Type B pancreatic cell (in vitro differentiated cells): ENCODE measurements at regions not wholly inside any gene's neighbourhood (a gene's known extent, or its start where the extent isn't known, plus 50 kb on each side); places are given as distances from the start of the nearest gene placed in this dataset.

Experiments
- DNase-seq: peaks from one replicate; pipeline ENCODE4 v3.0.0; 2021; ENCODE audit warnings: mixed read lengths; ENCODE audit not compliant: unreplicated experiment; ENCODE audit errors: extremely low spot score
- H3K27ac Mint-ChIP-seq: 2 replicates; pipeline ENCODE4 v1.8.0; 2021; ENCODE audit warnings: mild to moderate bottlenecking, mixed read lengths
- H3K27me3 Mint-ChIP-seq: 2 replicates; pipeline ENCODE4 v1.8.0; 2021; ENCODE audit warnings: mixed read lengths
- H3K36me3 Mint-ChIP-seq: 2 replicates; pipeline ENCODE4 v1.8.0; 2021; ENCODE audit warnings: mixed read lengths
- H3K4me1 Mint-ChIP-seq: one replicate; pipeline ENCODE4 v1.8.0; 2021; ENCODE audit warnings: mixed read lengths; ENCODE audit not compliant: unreplicated experiment
- H3K4me3 Mint-ChIP-seq: 2 replicates; pipeline ENCODE4 v1.8.0; 2021; ENCODE audit warnings: mild to moderate bottlenecking, mixed read lengths
- H3K9me3 Mint-ChIP-seq: 2 replicates; pipeline ENCODE4 v1.8.0; 2021; ENCODE audit warnings: mixed read lengths
- CTCF ChIP-seq: fragments of 200-600 bp; sonication (generic); conservative IDR thresholded peaks from 2 replicates; pipeline ENCODE4 v1.5.0; 2021; ENCODE audit warnings: antibody characterized with exemption, mild to moderate bottlenecking

DNA sequence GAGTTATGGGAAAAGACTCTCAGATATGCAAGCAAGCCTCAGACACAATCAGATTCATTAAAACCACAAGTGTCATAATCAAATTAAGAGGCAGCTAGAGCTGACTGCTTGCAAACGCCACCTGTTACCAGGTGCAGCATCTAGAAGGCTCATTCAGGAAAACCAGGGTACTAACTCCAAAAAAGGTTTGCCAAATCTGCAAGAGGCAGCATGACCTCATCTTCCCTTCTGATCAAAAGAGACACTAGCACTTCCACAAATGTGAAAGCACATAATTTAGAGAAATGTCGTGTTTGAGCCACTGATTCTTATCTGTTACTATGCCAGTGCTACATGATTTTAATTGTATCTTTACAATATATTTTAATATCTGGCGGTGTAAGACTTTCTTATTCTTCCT, 123.3 kb upstream of the NANOGP8 start:
- DNase-seq, result no peak
- no peak for TF ChIP-seq CTCF
- H3K27ac Mint-ChIP-seq, result no peak overlapping the region
- H3K4me1 Mint-ChIP-seq, result no peaks in the 10 kb centered on the region
- no peaks in the 10 kb centered on the region for H3K9me3 Mint-ChIP-seq
- no peaks in the 10 kb centered on the region for H3K36me3 Mint-ChIP-seq
- H3K27me3 Mint-ChIP-seq, result no peaks in the 10 kb centered on the region
- H3K4me3 Mint-ChIP-seq, result no peak overlapping the region

DNA sequence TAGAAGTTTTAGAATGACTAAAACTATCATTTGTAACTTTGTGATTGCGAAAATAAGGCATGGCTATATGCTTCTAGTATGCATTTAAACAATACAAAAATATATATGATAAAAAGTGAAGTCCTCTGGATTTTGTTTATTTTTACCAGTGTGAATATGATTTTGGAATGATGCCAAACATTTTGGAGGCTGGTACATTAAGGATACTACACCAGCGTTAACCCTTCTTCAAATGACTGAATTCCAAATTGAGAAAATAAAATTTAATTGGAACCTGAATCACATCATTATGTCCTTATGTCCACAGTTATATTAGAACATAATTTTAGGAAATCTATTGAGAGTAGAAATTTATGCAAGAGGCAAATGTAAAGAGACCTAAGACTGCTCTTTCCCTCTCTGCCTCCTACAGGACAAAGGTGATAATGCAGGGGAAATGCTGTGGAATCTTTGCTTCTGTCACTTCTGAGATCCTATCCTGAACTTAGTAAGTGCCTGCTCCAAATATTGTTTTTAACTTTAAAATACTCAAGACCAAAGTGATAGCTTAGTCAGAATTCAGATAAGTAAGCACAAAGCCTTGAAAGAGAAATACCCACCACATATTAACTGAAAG, 121.1 kb upstream of the NANOGP8 start:
- TF ChIP-seq CTCF, result peak; percentile 70
- Mint-ChIP-seq H3K36me3 (no peaks in the 10 kb centered on the region), H3K4me3 (no peak overlapping the region), H3K27me3 (no peaks in the 10 kb centered on the region), H3K9me3 (no peaks in the 10 kb centered on the region), H3K4me1 (no peaks in the 10 kb centered on the region), H3K27ac (no peak overlapping the region)
- DNase-seq, result no peak

DNA sequence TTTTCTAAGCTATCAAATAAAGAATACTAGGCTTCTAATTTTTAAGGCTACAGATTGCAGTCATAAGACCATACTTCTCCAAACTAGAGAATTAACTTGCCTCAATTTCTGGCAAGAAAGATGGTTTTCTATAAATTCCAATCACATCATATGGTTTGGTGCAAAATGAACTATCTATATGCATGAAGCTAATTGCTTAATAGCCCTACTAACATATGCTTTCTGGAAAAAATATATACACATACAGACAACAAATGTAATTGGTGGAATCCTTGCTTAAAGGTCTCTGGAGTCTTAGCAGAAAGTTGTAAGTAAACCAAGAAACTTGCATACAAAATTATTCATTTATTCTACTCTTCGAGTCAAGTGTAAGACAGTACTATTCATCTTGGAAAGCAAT, 113.1 kb upstream of the NANOGP8 start:
- Mint-ChIP-seq H3K27me3 (no peaks in the 10 kb centered on the region), H3K9me3 (no peaks in the 10 kb centered on the region), H3K27ac (no peak overlapping the region), H3K4me3 (no peak overlapping the region), H3K36me3 (no peaks in the 10 kb centered on the region), H3K4me1 (no peaks in the 10 kb centered on the region)
- TF ChIP-seq CTCF, result no peak
- DNase-seq, result no peak

DNA sequence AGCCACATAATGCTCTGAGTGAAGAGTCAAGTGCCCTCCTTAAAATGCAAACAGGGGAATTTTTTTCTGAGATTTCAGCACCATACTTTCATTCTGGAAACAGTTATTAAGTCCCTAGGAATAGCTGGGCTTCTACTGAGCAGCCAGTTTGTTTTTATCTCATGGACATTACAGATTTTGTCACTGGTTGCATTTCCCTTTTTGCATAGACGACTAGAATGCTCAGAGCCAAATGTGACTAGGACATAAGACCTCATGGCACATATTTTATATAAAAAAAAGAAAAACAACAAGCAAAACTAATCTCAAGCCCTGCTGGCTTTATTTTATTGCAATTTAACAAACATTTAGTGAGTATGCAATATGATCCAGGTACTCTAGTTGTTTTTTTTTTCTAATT, 112.7 kb upstream of the NANOGP8 start:
- DNase-seq, result no peak
- no peaks in the 10 kb centered on the region for H3K4me1 Mint-ChIP-seq
- TF ChIP-seq CTCF, result no peak
- no peak overlapping the region for H3K4me3 Mint-ChIP-seq
- no peaks in the 10 kb centered on the region for H3K27me3 Mint-ChIP-seq
- H3K36me3 Mint-ChIP-seq, result no peaks in the 10 kb centered on the region
- H3K9me3 Mint-ChIP-seq, result no peaks in the 10 kb centered on the region
- H3K27ac Mint-ChIP-seq, result no peak overlapping the region

GRCh38 chr15:35197306-35197705, 112.2 kb upstream of the NANOGP8 start:
- Mint-ChIP-seq H3K4me1 (no peaks in the 10 kb centered on the region), H3K36me3 (no peaks in the 10 kb centered on the region), H3K27ac (no peak overlapping the region), H3K4me3 (no peak overlapping the region), H3K27me3 (no peaks in the 10 kb centered on the region), H3K9me3 (no peaks in the 10 kb centered on the region)
- DNase-seq, result no peak
- no peak for TF ChIP-seq CTCF

- H3K4me1 Mint-ChIP-seq, result no peaks in the 10 kb centered on the region
- no peak for TF ChIP-seq CTCF
- H3K27me3 Mint-ChIP-seq, result no peaks in the 10 kb centered on the region
- no peak overlapping the region for H3K27ac Mint-ChIP-seq
- H3K9me3 Mint-ChIP-seq, result peaks cover 7% of the 10 kb centered on the region
- H3K36me3 Mint-ChIP-seq, result peaks cover 5% of the 10 kb centered on the region
- no peak for DNase-seq
- no peak overlapping the region for H3K4me3 Mint-ChIP-seq
Measured at GRCh38 chr15:35196273-35196672, 111.2 kb upstream of the NANOGP8 start.
